Astrocyte (in vitro differentiated cells and primary cell): ENCODE measurements at regions not wholly inside any gene's neighbourhood (a gene's known extent, or its start where the extent isn't known, plus 50 kb on each side); places are given as distances from the start of the nearest gene placed in this dataset.

Experiments used
- DNase-seq: peaks from one replicate; pipeline ENCODE4 v3.0.0-alpha.2; 2010; ENCODE audit warnings: low read depth
- FAIRE-seq: peaks from 2 replicates; lab custom pipeline; 2011; peaks lifted over from hg19 to GRCh38; lab: Jason Lieb, UNC
- H2AFZ ChIP-seq: 2 replicates; pipeline ENCODE4 v1.6.0; 2012; ENCODE audit warnings: low read depth, low read length, inconsistent platforms
- H3K27ac ChIP-seq: 2 replicates; pipeline ENCODE4 v1.5.1; 2011; ENCODE audit warnings: low read depth, low read length, inconsistent platforms
- H3K27me3 ChIP-seq: 2 replicates; pipeline ENCODE4 v1.6.0; 2011; ENCODE audit warnings: low read length, inconsistent platforms; ENCODE audit not compliant: insufficient read depth
- H3K36me3 ChIP-seq: 2 replicates; pipeline ENCODE4 v1.5.1; 2011; ENCODE audit warnings: low read length, inconsistent platforms; ENCODE audit not compliant: insufficient read depth
- H3K4me1 ChIP-seq: 2 replicates; pipeline ENCODE4 v1.5.1; 2011; ENCODE audit warnings: low read length, inconsistent platforms; ENCODE audit not compliant: insufficient read depth
- H3K4me2 ChIP-seq: 2 replicates; pipeline ENCODE4 v1.6.0; 2012; ENCODE audit warnings: low read length, inconsistent platforms
- H3K4me3 ChIP-seq: 2 replicates; pipeline ENCODE4 v1.5.1; 2011; ENCODE audit warnings: low read depth, mild to moderate bottlenecking, low read length, inconsistent platforms; ENCODE audit not compliant: insufficient read depth
- H3K79me2 ChIP-seq: 2 replicates; pipeline ENCODE4 v1.6.0; 2012; ENCODE audit warnings: mild to moderate bottlenecking, low read length, inconsistent platforms; ENCODE audit not compliant: insufficient read depth
- H3K9ac ChIP-seq: 2 replicates; pipeline ENCODE4 v1.6.0; 2012; ENCODE audit warnings: mild to moderate bottlenecking, low read length, inconsistent platforms
- H3K9me3 ChIP-seq: 2 replicates; pipeline ENCODE4 v1.5.1; 2012; ENCODE audit warnings: low read depth, mild to moderate bottlenecking, low read length, inconsistent platforms; ENCODE audit not compliant: insufficient read depth
- H4K20me1 ChIP-seq: 2 replicates; pipeline ENCODE4 v1.6.0; 2012; ENCODE audit warnings: low read length, inconsistent platforms; ENCODE audit not compliant: insufficient read depth
- H3K27ac Mint-ChIP-seq: one replicate; pipeline ENCODE4 v1.8.0; 2021; ENCODE audit warnings: mild to moderate bottlenecking, mixed read lengths; ENCODE audit not compliant: unreplicated experiment
- H3K27me3 Mint-ChIP-seq: one replicate; pipeline ENCODE4 v1.8.0; 2021; ENCODE audit warnings: low read depth, mixed read lengths; ENCODE audit not compliant: unreplicated experiment
- H3K36me3 Mint-ChIP-seq: one replicate; pipeline ENCODE4 v1.8.0; 2021; ENCODE audit warnings: low read depth, mixed read lengths; ENCODE audit not compliant: unreplicated experiment
- H3K4me1 Mint-ChIP-seq: one replicate; pipeline ENCODE4 v1.8.0; 2021; ENCODE audit warnings: low read depth, mixed read lengths; ENCODE audit not compliant: unreplicated experiment
- H3K4me3 Mint-ChIP-seq: one replicate; pipeline ENCODE4 v1.8.0; 2021; ENCODE audit warnings: mild to moderate bottlenecking, moderate library complexity, mixed read lengths; ENCODE audit not compliant: unreplicated experiment
- H3K9me3 Mint-ChIP-seq: one replicate; pipeline ENCODE4 v1.8.0; 2021; ENCODE audit warnings: mild to moderate bottlenecking, mixed read lengths; ENCODE audit not compliant: unreplicated experiment
- CTCF ChIP-seq: IDR thresholded peaks from 2 replicates; pipeline ENCODE4 v1.5.1; 2011; ENCODE audit warnings: low read depth, mild to moderate bottlenecking, inconsistent platforms, low read length, moderate library complexity; ENCODE audit not compliant: insufficient read depth
- EZH2 ChIP-seq: IDR thresholded peaks from 2 replicates; pipeline ENCODE4 v1.6.1; 2012; ENCODE audit warnings: mild to moderate bottlenecking, low read length, inconsistent platforms; ENCODE audit not compliant: insufficient read depth

- TF ChIP-seq EZH2: no peak
- no peak overlapping the region for H2AFZ ChIP-seq
- no peak overlapping the region for H3K4me3 ChIP-seq
Observed at GRCh38 chr16:58855291-58855863, 121.3 kb upstream of the GOT2 start.

GRCh38 chr16:58853854-58854791 lies 120.0 kb upstream of the GOT2 start:
- H4K20me1 ChIP-seq: no peaks in the 10 kb centered on the region
- Mint-ChIP-seq H3K4me1 (peaks cover 2% of the 10 kb centered on the region), H3K36me3 (no peaks in the 10 kb centered on the region), H3K4me3 (no peak overlapping the region), H3K27me3 (peaks cover 6% of the 10 kb centered on the region), H3K27ac (no peak overlapping the region), H3K9me3 (no peaks in the 10 kb centered on the region)
- H3K9me3 ChIP-seq: no peaks in the 10 kb centered on the region
- no peak overlapping the region for H3K4me2 ChIP-seq
- no peak overlapping the region for H3K4me3 ChIP-seq
- no peaks in the 10 kb centered on the region for H3K4me1 ChIP-seq
- H3K36me3 ChIP-seq: no peaks in the 10 kb centered on the region
- no peaks in the 10 kb centered on the region for H3K27me3 ChIP-seq
- H3K9ac ChIP-seq: no peak overlapping the region
- TF ChIP-seq CTCF (no peak), EZH2 (no peak)
- H3K27ac ChIP-seq: no peak overlapping the region
- H2AFZ ChIP-seq: no peak overlapping the region
- DNase-seq (no peak), FAIRE-seq (no peak)
- H3K79me2 ChIP-seq: no peaks in the 10 kb centered on the region

More at GRCh38 chr16:58855291-58855863, 121.3 kb upstream of the GOT2 start:
- Histone ChIP-seq H3K4me1 (no peaks in the 10 kb centered on the region), H3K4me2 (no peak overlapping the region), H4K20me1 (no peaks in the 10 kb centered on the region), H3K27me3 (no peaks in the 10 kb centered on the region), H3K9ac (no peak overlapping the region), H3K9me3 (no peaks in the 10 kb centered on the region), H3K27ac (no peak overlapping the region), H3K36me3 (no peaks in the 10 kb centered on the region), H3K79me2 (no peaks in the 10 kb centered on the region)
- H3K4me1 Mint-ChIP-seq: no peaks in the 10 kb centered on the region
- no peak overlapping the region for H3K4me3 Mint-ChIP-seq
- H3K27me3 Mint-ChIP-seq: peaks cover 6% of the 10 kb centered on the region
- DNase-seq (no peak), FAIRE-seq (no peak)
- H3K27ac Mint-ChIP-seq: no peak overlapping the region
- no peaks in the 10 kb centered on the region for H3K36me3 Mint-ChIP-seq
- no peaks in the 10 kb centered on the region for H3K9me3 Mint-ChIP-seq

GRCh38 chr16:58850678-58851020 lies 116.5 kb upstream of the GOT2 start:
- no peak for FAIRE-seq
- Histone ChIP-seq H3K9me3 (no peaks in the 10 kb centered on the region), H3K4me2 (no peak overlapping the region), H4K20me1 (no peaks in the 10 kb centered on the region), H3K36me3 (no peaks in the 10 kb centered on the region), H2AFZ (no peak overlapping the region), H3K4me3 (no peak overlapping the region), H3K4me1 (no peaks in the 10 kb centered on the region), H3K27ac (no peak overlapping the region), H3K27me3 (no peaks in the 10 kb centered on the region), H3K79me2 (no peaks in the 10 kb centered on the region), H3K9ac (no peak overlapping the region)
- Mint-ChIP-seq H3K4me3 (no peak overlapping the region), H3K36me3 (no peaks in the 10 kb centered on the region), H3K27me3 (peaks cover 6% of the 10 kb centered on the region), H3K27ac (no peak overlapping the region), H3K9me3 (no peaks in the 10 kb centered on the region), H3K4me1 (peaks cover 3% of the 10 kb centered on the region)
- DNase-seq: no peak
- no peak for TF ChIP-seq EZH2
- no peak for TF ChIP-seq CTCF
